Right atrium auricular region (tissue), 2 donors: ENCODE measurements at regions not wholly inside any gene's neighbourhood (a gene's known extent, or its start where the extent isn't known, plus 50 kb on each side); places are given as distances from the start of the nearest gene placed in this dataset.
A peak's percentile ranks its signal among the peaks of the same experiment; 100 is the strongest.

Experiments used
- DNase-seq: peaks from one replicate; pipeline ENCODE4 v3.0.0-alpha.2; 2019; ENCODE audit warnings: low spot score
- H3K27ac ChIP-seq, 2 donors: fragments of 200-600 bp; sonication (generic); 1 replicate in 1 of 2; 2 replicates in 1 of 2; pipeline ENCODE4 v1.5.1; 2016 to 2019
- H3K27me3 ChIP-seq, 2 donors: fragments of 200-600 bp; sonication (generic); one replicate each; pipeline versions ENCODE4 v1.5.1 to v1.6.0; 2017 to 2019
- H3K36me3 ChIP-seq: fragments of 200-600 bp; sonication (generic); one replicate; pipeline ENCODE4 v1.5.1; 2016
- H3K4me1 ChIP-seq, 2 donors: fragments of 200-600 bp; sonication (generic); one replicate each; pipeline versions ENCODE4 v1.5.1 to v1.6.0; 2017 to 2019
- H3K4me3 ChIP-seq, 2 donors: fragments of 200-600 bp; sonication (generic); 1 replicate in 1 of 2; 2 replicates in 1 of 2; pipeline ENCODE4 v1.5.1; 2017 to 2019; ENCODE audit warnings: mild to moderate bottlenecking in 1 of 2, moderate library complexity in 1 of 2
- H3K9me3 ChIP-seq, 2 donors: fragments of 200-600 bp; sonication (generic); one replicate each; pipeline ENCODE4 v1.5.1; 2019
- CTCF ChIP-seq, 2 donors: fragments of 200-600 bp; sonication (generic); IDR thresholded peaks; one replicate each; pipeline ENCODE4 v1.5.1; 2019; ENCODE audit warnings: antibody characterized with exemption in 2 of 2

GRCh38 chr1:234845836-234846235, 235.9 kb upstream of the IRF2BP2 start:
- DNase-seq = no peak
- Histone ChIP-seq H3K36me3 (no peaks in the 10 kb centered on the region), H3K4me3 (no peak overlapping the region), H3K4me1 (peaks cover 0 to 31% of the 10 kb centered on the region in 2 donors), H3K27me3 (no peaks in the 10 kb centered on the region), H3K9me3 (no peaks in the 10 kb centered on the region), H3K27ac (no peak overlapping the region)
- TF ChIP-seq CTCF (IDR thresholded peaks at IDR 0.05) = no peak

- Histone ChIP-seq H3K9me3 (no peaks in the 10 kb centered on the region), H3K27me3 (no peaks in the 10 kb centered on the region), H3K27ac (no peak overlapping the region), H3K36me3 (no peaks in the 10 kb centered on the region), H3K4me3 (no peak overlapping the region), H3K4me1 (peaks cover 0 to 31% of the 10 kb centered on the region in 2 donors)
- no peak for DNase-seq
- no peak for TF ChIP-seq CTCF (IDR thresholded peaks at IDR 0.05)
Measured at GRCh38 chr1:234845097-234845660, 235.2 kb upstream of the IRF2BP2 start.

- TF ChIP-seq CTCF (IDR thresholded peaks at IDR 0.05) = no peak
- DNase-seq = no peak
- no peaks in the 10 kb centered on the region for H3K9me3 ChIP-seq
- peak overlapping the region in 1 of 2 donors; percentile 22 for H3K27ac ChIP-seq
- H3K36me3 ChIP-seq = no peaks in the 10 kb centered on the region
- H3K4me1 ChIP-seq = peaks cover 0 to 31% of the 10 kb centered on the region in 2 donors
- H3K27me3 ChIP-seq = no peaks in the 10 kb centered on the region
- H3K4me3 ChIP-seq = no peak overlapping the region
Measured at GRCh38 chr1:234844479-234845031, 234.6 kb upstream of the IRF2BP2 start.

GRCh38 chr1:234843946-234844345, 234.0 kb upstream of the IRF2BP2 start:
- TF ChIP-seq CTCF (IDR thresholded peaks at IDR 0.05) = no peak
- H3K27ac ChIP-seq = peak overlapping the region in 1 of 2 donors; percentile 22

GRCh38 chr1:234842726-234843641, 233.0 kb upstream of the IRF2BP2 start:
- Histone ChIP-seq H3K4me1 (peaks cover 0 to 31% of the 10 kb centered on the region in 2 donors), H3K27ac (peak overlapping the region; percentile 2 to 64)

More at GRCh38 chr1:234843946-234844345, 234.0 kb upstream of the IRF2BP2 start:
- Histone ChIP-seq H3K4me3 (no peak overlapping the region), H3K9me3 (no peaks in the 10 kb centered on the region), H3K36me3 (no peaks in the 10 kb centered on the region), H3K4me1 (peaks cover 0 to 31% of the 10 kb centered on the region in 2 donors), H3K27me3 (no peaks in the 10 kb centered on the region)
- DNase-seq = no peak

More at GRCh38 chr1:234842726-234843641, 233.0 kb upstream of the IRF2BP2 start:
- no peak for TF ChIP-seq CTCF (IDR thresholded peaks at IDR 0.05)
- Histone ChIP-seq H3K4me3 (no peak overlapping the region), H3K9me3 (no peaks in the 10 kb centered on the region), H3K27me3 (no peaks in the 10 kb centered on the region), H3K36me3 (no peaks in the 10 kb centered on the region)
- DNase-seq = peak; percentile 79
